Calu3 (cell line): ENCODE measurements at regions not wholly inside any gene's neighbourhood (a gene's known extent, or its start where the extent isn't known, plus 50 kb on each side); places are given as distances from the start of the nearest gene placed in this dataset.

Experiments
- BruUV-seq: library from RNA; stranded (reverse); fragments of 400-500 nt; replicated peaks from 2 replicates; lab custom pipeline; 2021; lab: Mats Ljungman, UMichigan
- CTCF ChIA-PET: fragments of 300-600 bp; sonication (Branson Sonifier 250); formaldehyde crosslinking; loops from one replicate; lab custom pipeline; 2022; ENCODE audit warnings: antibody characterized with exemption; lab: Charles Lee
- DNase-seq: peaks from one replicate; pipeline ENCODE4 v3.0.0; 2022
- H3K27ac Mint-ChIP-seq: one replicate; pipeline ENCODE4 v1.8.0; 2022; ENCODE audit warnings: mixed read lengths; ENCODE audit not compliant: unreplicated experiment
- H3K27me3 Mint-ChIP-seq: one replicate; pipeline ENCODE4 v1.8.0; 2022; ENCODE audit warnings: mixed read lengths; ENCODE audit not compliant: unreplicated experiment
- H3K36me3 Mint-ChIP-seq: one replicate; pipeline ENCODE4 v1.8.0; 2022; ENCODE audit warnings: mild to moderate bottlenecking, moderate library complexity, mixed read lengths; ENCODE audit not compliant: insufficient read depth, unreplicated experiment
- H3K4me1 Mint-ChIP-seq: one replicate; pipeline ENCODE4 v1.8.0; 2022; ENCODE audit warnings: mild to moderate bottlenecking, low read depth, mixed read lengths; ENCODE audit not compliant: unreplicated experiment
- H3K4me3 Mint-ChIP-seq: one replicate; pipeline ENCODE4 v1.8.0; 2022; ENCODE audit warnings: mild to moderate bottlenecking, low read depth, moderate library complexity, mixed read lengths; ENCODE audit not compliant: unreplicated experiment
- H3K9me3 Mint-ChIP-seq: one replicate; pipeline ENCODE4 v1.8.0; 2022; ENCODE audit warnings: low read depth, mixed read lengths; ENCODE audit not compliant: unreplicated experiment
- CTCF ChIP-seq: fragments of 200-600 bp; IDR thresholded peaks from one replicate; pipeline ENCODE4 v1.8.0; 2022; ENCODE audit warnings: antibody characterized with exemption; ENCODE audit not compliant: unreplicated experiment
- intact Hi-C: fragments of 100-400 bp; cut with micrococcal nuclease; formaldehyde crosslinking; loops from one replicate; pipeline ENCODE4 v1.10.0; 2022; ENCODE audit not compliant: unreplicated experiment

- intact Hi-C loops, result no loop called here
- CTCF ChIA-PET, result no interaction called here
- Mint-ChIP-seq H3K9me3 (peaks cover 3% of the 10 kb centered on the region), H3K27me3 (no peaks in the 10 kb centered on the region), H3K27ac (no peak overlapping the region), H3K4me1 (no peaks in the 10 kb centered on the region), H3K36me3 (no peaks in the 10 kb centered on the region), H3K4me3 (no peak overlapping the region)
- BruUV-seq, result no TSS peak
- DNase-seq, result no peak
- no peak for TF ChIP-seq CTCF
Observed at GRCh38 chr3:3634326-3634725, 164.9 kb upstream of the LRRN1 start.

- intact Hi-C loops, result no loop called here
- BruUV-seq, result no TSS peak
- Mint-ChIP-seq H3K4me3 (no peak overlapping the region), H3K4me1 (no peaks in the 10 kb centered on the region), H3K27ac (no peak overlapping the region), H3K9me3 (peaks cover 3% of the 10 kb centered on the region), H3K36me3 (no peaks in the 10 kb centered on the region), H3K27me3 (no peaks in the 10 kb centered on the region)
- CTCF ChIA-PET, result interaction anchor here (0.7 kb wide), 1 partner anchor 30 kb away, joined by 4 read pairs; no protein-coding TSS in a partner anchor
- TF ChIP-seq CTCF, result no peak
- no peak for DNase-seq
Observed at GRCh38 chr3:3633761-3634160, 165.5 kb upstream of the LRRN1 start.

- intact Hi-C loops, result no loop called here
- no peak overlapping the region for H3K4me3 Mint-ChIP-seq
- BruUV-seq, result no TSS peak
Observed at GRCh38 chr3:3632449-3632848, 166.8 kb upstream of the LRRN1 start.

GRCh38 chr3:3631114-3631513 is 168.1 kb upstream of the LRRN1 start:
- TF ChIP-seq CTCF, result no peak
- no peak for DNase-seq
- H3K36me3 Mint-ChIP-seq, result no peaks in the 10 kb centered on the region
- H3K4me1 Mint-ChIP-seq, result no peaks in the 10 kb centered on the region
- intact Hi-C loops, result no loop called here
- peaks cover 3% of the 10 kb centered on the region for H3K9me3 Mint-ChIP-seq
- no TSS peak for BruUV-seq
- CTCF ChIA-PET, result no interaction called here
- no peak overlapping the region for H3K4me3 Mint-ChIP-seq
- H3K27ac Mint-ChIP-seq, result no peak overlapping the region
- no peaks in the 10 kb centered on the region for H3K27me3 Mint-ChIP-seq

More at GRCh38 chr3:3632449-3632848, 166.8 kb upstream of the LRRN1 start:
- no peak for DNase-seq
- Mint-ChIP-seq H3K27ac (no peak overlapping the region), H3K9me3 (peaks cover 3% of the 10 kb centered on the region), H3K27me3 (no peaks in the 10 kb centered on the region), H3K4me1 (no peaks in the 10 kb centered on the region), H3K36me3 (no peaks in the 10 kb centered on the region)
- TF ChIP-seq CTCF, result no peak
- CTCF ChIA-PET, result interaction anchor here (0.6 kb wide), 1 partner anchor 365 kb away, joined by 3 read pairs; no protein-coding TSS in a partner anchor
